GM23248 (cell line): ENCODE measurements at regions not wholly inside any gene's neighbourhood (a gene's known extent, or its start where the extent isn't known, plus 50 kb on each side); places are given as distances from the start of the nearest gene placed in this dataset.

ENCODE experiments used
- DNase-seq: peaks from one replicate; pipeline ENCODE4 v3.0.0-alpha.2; 2015
- H2AFZ ChIP-seq: fragments of 200-600 bp; sonication (generic); 2 replicates; pipeline ENCODE4 v1.6.1; 2016; ENCODE audit warnings: antibody characterized with exemption
- H3F3A ChIP-seq: fragments of 200-600 bp; sonication (generic); 2 replicates; pipeline ENCODE4 v1.6.1; 2016; ENCODE audit warnings: mild to moderate bottlenecking, antibody characterized with exemption, mixed run types; ENCODE audit not compliant: insufficient read depth
- H3K27ac ChIP-seq: fragments of 200-600 bp; sonication (generic); 2 replicates; pipeline ENCODE4 v1.5.1; 2016; ENCODE audit warnings: mild to moderate bottlenecking
- H3K27me3 ChIP-seq: fragments of 200-600 bp; sonication (generic); replicated peaks from 2 replicates; pipeline ENCODE4 v1.6.1; 2016; ENCODE audit warnings: mild to moderate bottlenecking; ENCODE audit not compliant: insufficient read depth
- H3K36me3 ChIP-seq: fragments of 200-600 bp; sonication (generic); 2 replicates; pipeline ENCODE4 v1.6.1; 2016; ENCODE audit warnings: low read depth, mild to moderate bottlenecking
- H3K4me1 ChIP-seq: fragments of 200-600 bp; sonication (generic); 2 replicates; pipeline ENCODE4 v1.6.1; 2016; ENCODE audit warnings: mild to moderate bottlenecking; ENCODE audit not compliant: insufficient read depth
- H3K4me2 ChIP-seq: fragments of 200-600 bp; sonication (generic); one replicate; pipeline ENCODE4 v1.6.1; 2016; ENCODE audit warnings: mild to moderate bottlenecking; ENCODE audit not compliant: unreplicated experiment
- H3K4me3 ChIP-seq: fragments of 200-600 bp; sonication (generic); 2 replicates; pipeline ENCODE4 v1.5.1; 2016; ENCODE audit warnings: mild to moderate bottlenecking
- H3K79me2 ChIP-seq: fragments of 200-600 bp; sonication (generic); 2 replicates; pipeline ENCODE4 v1.6.1; 2016; ENCODE audit warnings: mild to moderate bottlenecking; ENCODE audit not compliant: insufficient read depth
- H3K9ac ChIP-seq: fragments of 200-600 bp; sonication (generic); 2 replicates; pipeline ENCODE4 v1.6.1; 2016; ENCODE audit warnings: mild to moderate bottlenecking
- H3K9me2 ChIP-seq: fragments of 200-600 bp; sonication (generic); 2 replicates; pipeline ENCODE4 v1.6.1; 2016; ENCODE audit warnings: mixed run types, mild to moderate bottlenecking, moderate library complexity; ENCODE audit not compliant: insufficient read depth
- H3K9me3 ChIP-seq: fragments of 200-600 bp; sonication (generic); one replicate; pipeline ENCODE4 v1.6.1; 2017; ENCODE audit warnings: low read depth
- H4K20me1 ChIP-seq: fragments of 200-600 bp; sonication (generic); 2 replicates; pipeline ENCODE4 v1.6.0; 2016; ENCODE audit not compliant: insufficient read depth
- EZH2 ChIP-seq: fragments of 200-600 bp; sonication (generic); IDR thresholded peaks from 2 replicates; pipeline ENCODE4 v1.6.1; 2018; ENCODE audit warnings: antibody characterized with exemption, mild to moderate bottlenecking; ENCODE audit not compliant: insufficient read depth, poor library complexity, severe bottlenecking
- EZH2phosphoT487 ChIP-seq: fragments of 200-600 bp; sonication (generic); IDR thresholded peaks from 2 replicates; pipeline ENCODE4 v1.6.1; 2018; ENCODE audit warnings: antibody characterized with exemption, moderate library complexity, mild to moderate bottlenecking, low read depth; ENCODE audit not compliant: insufficient read depth
- WGBS, 2 experiments: methylation state at CpG; one replicate each; pipeline ENCODE4 v1.1.6; 2015 to 2017; ENCODE audit warnings: low lambda C conversion rate in 2 of 2, low coverage in 1 of 2; ENCODE audit errors: missing lambda C conversion rate in 2 of 2; 5-methylcytosine and 5-hydroxymethylcytosine counted together
- in situ Hi-C: fragments of 300-500 bp; cut with MboI; formaldehyde crosslinking; loops from 2 replicates; pipeline ENCODE4 v1.15.0; 2020

DNA sequence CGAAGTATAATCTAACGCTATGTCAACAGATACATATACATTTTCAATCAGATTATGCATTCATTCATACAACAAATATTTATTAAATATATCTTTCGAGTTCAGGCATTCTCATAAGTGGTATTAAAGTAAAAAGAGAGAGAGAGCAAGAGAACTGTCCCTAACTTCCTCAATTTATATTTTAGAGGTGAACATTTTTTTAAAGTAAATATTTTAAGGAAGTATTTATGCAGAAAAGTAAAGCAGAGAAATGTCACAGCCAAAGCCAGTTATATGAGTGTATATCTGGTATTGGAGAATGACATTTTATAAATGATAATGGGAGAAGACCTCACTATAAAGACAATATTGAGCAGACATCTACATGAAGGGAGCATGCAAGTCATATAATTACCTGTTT, 667.3 kb upstream of the CDH9 start:
- Histone ChIP-seq H3K4me1 (no peaks in the 10 kb centered on the region), H3K36me3 (no peaks in the 10 kb centered on the region), H3K9me3 (no peaks in the 10 kb centered on the region), H3K4me3 (no peak overlapping the region), H3K27ac (no peak overlapping the region), H3F3A (no peaks in the 10 kb centered on the region), H2AFZ (no peak overlapping the region), H3K79me2 (no peaks in the 10 kb centered on the region), H3K9ac (no peak overlapping the region), H3K27me3 (no peaks in the 10 kb centered on the region), H4K20me1 (no peaks in the 10 kb centered on the region), H3K4me2 (no peak overlapping the region), H3K9me2 (no peaks in the 10 kb centered on the region)
- in situ Hi-C loops = no loop called here
- DNase-seq = no peak
- TF ChIP-seq EZH2 (no peak), EZH2phosphoT487 (no peak)
- 18% methylated on average over 3 of the region's 3 CpGs for WGBS, 2 experiments

GRCh38 chr5:27701931-27702903, 663.8 kb upstream of the CDH9 start:
- Histone ChIP-seq H2AFZ (no peak overlapping the region), H3K9ac (no peak overlapping the region), H3K27me3 (no peaks in the 10 kb centered on the region), H3K4me1 (no peaks in the 10 kb centered on the region), H3K4me2 (no peak overlapping the region), H3K36me3 (no peaks in the 10 kb centered on the region), H3K79me2 (no peaks in the 10 kb centered on the region), H3F3A (no peaks in the 10 kb centered on the region), H3K27ac (no peak overlapping the region), H3K9me3 (no peaks in the 10 kb centered on the region), H3K4me3 (no peak overlapping the region), H4K20me1 (no peaks in the 10 kb centered on the region), H3K9me2 (no peaks in the 10 kb centered on the region)
- 24 to 29% methylated on average over 7 of the region's 7 CpGs for WGBS, 2 experiments
- in situ Hi-C loops = no loop called here
- no peak for DNase-seq
- TF ChIP-seq EZH2 (no peak), EZH2phosphoT487 (no peak)

DNA sequence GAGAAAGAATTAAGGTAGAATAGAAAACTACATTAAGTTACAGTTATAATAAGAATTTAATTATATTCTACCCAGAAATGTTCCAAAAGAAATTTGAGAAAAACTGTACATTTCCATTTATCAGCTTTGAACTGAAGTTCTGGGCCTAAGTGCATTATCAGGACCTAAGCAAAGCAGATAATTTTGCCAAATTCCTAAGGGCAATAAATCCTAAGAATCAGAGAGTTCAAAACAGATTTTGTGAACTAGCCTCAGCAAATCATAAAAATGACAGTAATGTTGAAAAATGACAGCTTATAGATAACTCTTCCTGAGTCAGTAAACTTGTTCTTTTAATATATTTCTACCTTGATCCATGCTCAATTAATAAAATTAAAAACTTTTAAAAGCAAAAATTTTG, 662.1 kb upstream of the CDH9 start:
- Histone ChIP-seq H3K4me1 (no peaks in the 10 kb centered on the region), H3K4me3 (no peak overlapping the region), H3K27ac (no peak overlapping the region), H3K9me3 (no peaks in the 10 kb centered on the region), H3K9ac (no peak overlapping the region), H3K9me2 (no peaks in the 10 kb centered on the region), H2AFZ (no peak overlapping the region), H3K27me3 (no peaks in the 10 kb centered on the region), H3K4me2 (no peak overlapping the region), H3K36me3 (no peaks in the 10 kb centered on the region), H3K79me2 (no peaks in the 10 kb centered on the region), H3F3A (no peaks in the 10 kb centered on the region), H4K20me1 (no peaks in the 10 kb centered on the region)
- no peak for TF ChIP-seq EZH2phosphoT487
- TF ChIP-seq EZH2 = no peak
- in situ Hi-C loops = no loop called here
- DNase-seq = no peak

GRCh38 chr5:27682600-27682999, 644.2 kb upstream of the CDH9 start:
- Histone ChIP-seq H3K4me1 (no peaks in the 10 kb centered on the region), H3F3A (no peaks in the 10 kb centered on the region), H3K27me3 (no peaks in the 10 kb centered on the region), H3K79me2 (no peaks in the 10 kb centered on the region), H3K27ac (no peak overlapping the region), H3K9ac (no peak overlapping the region), H3K4me2 (no peak overlapping the region), H3K36me3 (no peaks in the 10 kb centered on the region), H4K20me1 (no peaks in the 10 kb centered on the region), H2AFZ (no peak overlapping the region), H3K9me3 (no peaks in the 10 kb centered on the region), H3K9me2 (no peaks in the 10 kb centered on the region), H3K4me3 (no peak overlapping the region)
- TF ChIP-seq EZH2phosphoT487 = no peak
- no peak for TF ChIP-seq EZH2
- WGBS, 2 experiments = 23 to 30% methylated on average over 3 of the region's 3 CpGs
- no peak for DNase-seq
- in situ Hi-C loops = no loop called here
